Inflammatory macrophage (primary cell): ENCODE measurements at regions not wholly inside any gene's neighbourhood (a gene's known extent, or its start where the extent isn't known, plus 50 kb on each side); places are given as distances from the start of the nearest gene placed in this dataset.
"Not testable (repeated sequence)": the region's sequence is repeated elsewhere in the genome, so short reads cannot be mapped to it uniquely, and the experiment has no call there.

Experiments
- DNase-seq, 2 donors: peaks; one replicate each; pipeline ENCODE4 v3.0.0-alpha.2; 2020 to 2022

- DNase-seq = peak; percentile 36 to 53
Observed at GRCh38 chr1:148385371-148386030, 97.6 kb downstream of the PPIAL4G start.

- no peak for DNase-seq
Observed at GRCh38 chr1:148383966-148384365, 99.1 kb downstream of the PPIAL4G start.

- DNase-seq = no peak
Observed at GRCh38 chr1:148379697-148380096, 103.4 kb downstream of the PPIAL4G start.

GRCh38 chr1:148379170-148379500, 104.0 kb downstream of the PPIAL4G start:
- DNase-seq = no peak

GRCh38 chr1:148377992-148378391, 105.1 kb downstream of the PPIAL4G start:
- DNase-seq = not testable (repeated sequence)

GRCh38 chr1:148377045-148377444, 106.1 kb downstream of the PPIAL4G start:
- not testable (repeated sequence) for DNase-seq

- DNase-seq = no peak
Observed at GRCh38 chr1:148374101-148374500, 109.0 kb downstream of the PPIAL4G start.

GRCh38 chr1:148373192-148373925, 109.7 kb downstream of the PPIAL4G start:
- DNase-seq = no peak

GRCh38 chr1:148372731-148373130, 110.4 kb downstream of the PPIAL4G start:
- no peak for DNase-seq

- DNase-seq = not testable (repeated sequence)
Observed at GRCh38 chr1:148372051-148372726, 110.9 kb downstream of the PPIAL4G start.

- peak; percentile 59 to 71 for DNase-seq
Observed at GRCh38 chr1:148371551-148371994, 111.5 kb downstream of the PPIAL4G start.

GRCh38 chr1:148370661-148371060, 112.4 kb downstream of the PPIAL4G start:
- DNase-seq = peak; percentile 45 to 63

GRCh38 chr1:148367596-148367995, 115.5 kb downstream of the PPIAL4G start:
- no peak for DNase-seq

GRCh38 chr1:148366136-148366753, 116.9 kb downstream of the PPIAL4G start:
- DNase-seq = not testable (repeated sequence)

GRCh38 chr1:148365151-148365550, 118.0 kb downstream of the PPIAL4G start:
- not testable (repeated sequence) for DNase-seq

- not testable (repeated sequence) for DNase-seq
Observed at GRCh38 chr1:148363979-148364378, 119.1 kb downstream of the PPIAL4G start.

GRCh38 chr1:148363439-148363810, 119.7 kb downstream of the PPIAL4G start:
- DNase-seq = no peak

- DNase-seq = no peak
Observed at GRCh38 chr1:148362626-148363438, 120.3 kb downstream of the PPIAL4G start.

- peak in 1 of 2 donors; percentile 30 for DNase-seq
Observed at GRCh38 chr1:148362216-148362611, 120.9 kb downstream of the PPIAL4G start.

GRCh38 chr1:148361427-148362215, 121.5 kb downstream of the PPIAL4G start:
- DNase-seq = peak in 1 of 2 donors; percentile 22

GRCh38 chr1:148357037-148357436, 126.1 kb downstream of the PPIAL4G start:
- no peak for DNase-seq
